ENCODE measurements at regions not wholly inside any gene's neighbourhood (a gene's known extent, or its start where the extent isn't known, plus 50 kb on each side); places are given as distances from the start of the nearest gene placed in this dataset.

GRCh38 chr11:109957000-109957399 lies 136.2 kb upstream of the ZC3H12C start:
- TF ChIP-seq EZH2 (IDR thresholded peaks at IDR 0.05; ENCODE audit: low read length): no peak
- TF ChIP-seq CTCF (optimal IDR thresholded peaks at IDR 0.05 in 1 of 3, IDR thresholded peaks at IDR 0.05 in 1 of 3, conservative IDR thresholded peaks at IDR 0.05 in 1 of 3; ENCODE audit: extremely low read depth in 1 of 3, insufficient read depth in 2 of 3, low read length in 3 of 3): no peak
